ENCODE measurements at regions not wholly inside any gene's neighbourhood (a gene's known extent, or its start where the extent isn't known, plus 50 kb on each side); places are given as distances from the start of the nearest gene placed in this dataset.

GRCh38 chr12:125436686-125437085 is 371.5 kb downstream of the AACS start:
- H3K9me3 ChIP-seq (ENCODE audit: control insufficient read depth, low read depth, low read length) = no peaks in the 10 kb centered on the region
- no peak overlapping the region for H3K4me3 Mint-ChIP-seq

More at GRCh38 chr12:125436686-125437085, 371.5 kb downstream of the AACS start:
- H2BK15ac ChIP-seq (ENCODE audit: low read depth, low read length) = no peak overlapping the region
- H3K23me2 ChIP-seq (ENCODE audit: insufficient read length, low read depth, low read length, poor library complexity, severe bottlenecking) = no peaks in the 10 kb centered on the region
- no peak overlapping the region for H3K23ac ChIP-seq (ENCODE audit: insufficient read length, low read depth, low read length)
- 0 out of 2 replicates have a peak, but pooled peaks cover 3% of the 10 kb centered on the region for H3K79me2 ChIP-seq (ENCODE audit: insufficient read depth, low read length)
- H2AK5ac ChIP-seq (ENCODE audit: insufficient read length, low read length) = no peak overlapping the region
- no peaks in the 10 kb centered on the region; the same call in 1 of the 2 replicates for H3K4me1 ChIP-seq (ENCODE audit: insufficient read depth, low read length)
- H3K79me1 ChIP-seq (ENCODE audit: insufficient read depth, low read depth, low read length, poor library complexity, severe bottlenecking) = no peaks in the 10 kb centered on the region
- no peak overlapping the region for H2BK5ac ChIP-seq (ENCODE audit: insufficient read length, low read length)
- H2AFZ ChIP-seq (ENCODE audit: low read length) = no peak overlapping the region
- TF ChIP-seq CTCF (conservative IDR thresholded peaks at IDR 0.05) = no peak
- H4K5ac ChIP-seq (ENCODE audit: insufficient read length, low read depth, low read length) = no peak overlapping the region
- H3K4ac ChIP-seq (ENCODE audit: low read depth, low read length) = no peak overlapping the region
- H3K36me3 Mint-ChIP-seq (ENCODE audit: insufficient read depth in 1 of 3, low read depth in 3 of 3) = peaks cover 0 to 6% (median 0%) of the 10 kb centered on the region in 3 experiments; a peak in 3 of 7 replicates
- H4K91ac ChIP-seq (ENCODE audit: insufficient read length, low read depth, low read length) = no peak overlapping the region
- peaks cover 3% of the 10 kb centered on the region for H3K27me3 Mint-ChIP-seq (ENCODE audit: low read depth)
- no peaks in the 10 kb centered on the region; a peak in 1 of 5 replicates for H3K9me3 Mint-ChIP-seq
- no peak overlapping the region for H3K27ac Mint-ChIP-seq
- no peak overlapping the region for H4K8ac ChIP-seq (replicated peaks; ENCODE audit: insufficient read length, low read depth, low read length)
- no peak overlapping the region for H2BK120ac ChIP-seq (ENCODE audit: low read depth, low read length, poor library complexity, severe bottlenecking)
- no peak overlapping the region for H3K9ac ChIP-seq (ENCODE audit: extremely low read depth, insufficient read length, low read length)
- H2BK12ac ChIP-seq (ENCODE audit: insufficient read length, low read depth, low read length) = no peak overlapping the region
- H3K56ac ChIP-seq (ENCODE audit: insufficient read length, low read depth, low read length) = no peak overlapping the region
- H3K27ac ChIP-seq (ENCODE audit: insufficient read length, low read depth, low read length) = no peak overlapping the region
- no peak overlapping the region for H3T11ph ChIP-seq (ENCODE audit: low read length)
- H3K4me1 Mint-ChIP-seq = peaks cover 7 to 12% of the 10 kb centered on the region in 2 experiments
- no peaks in the 10 kb centered on the region for H3K27me3 ChIP-seq (ENCODE audit: insufficient read depth, low read length)
- WGBS (ENCODE audit: extremely low coverage, insufficient read length, low lambda C conversion rate) = no CpG with 5 or more reads among the region's 2 CpGs
- DNase-seq = no peak
- H2BK20ac ChIP-seq (ENCODE audit: low read depth, low read length, poor library complexity, severe bottlenecking) = no peak overlapping the region
- H3K14ac ChIP-seq (ENCODE audit: insufficient read depth, low read length) = no peak overlapping the region
- no peak overlapping the region for H3K18ac ChIP-seq (ENCODE audit: insufficient read length, low read depth, low read length)
- no peaks in the 10 kb centered on the region for H4K20me1 ChIP-seq (ENCODE audit: control insufficient read depth, insufficient read depth, insufficient read length)
- no peak overlapping the region for H3K4me2 ChIP-seq (ENCODE audit: insufficient read depth, insufficient read length, low read length)

Measured in H9 (cell line).